HAP-1 (cell line): ENCODE measurements at regions not wholly inside any gene's neighbourhood (a gene's known extent, or its start where the extent isn't known, plus 50 kb on each side); places are given as distances from the start of the nearest gene placed in this dataset.

Experiments used
- DNase-seq, 2 experiments: peaks; one replicate each; pipeline ENCODE4 v3.0.0-alpha.2; 2016 to 2020; ENCODE audit warnings: low spot score in 2 of 2
- H3K27me3 ChIP-seq: fragments of 250-450 bp; sonication (Bioruptor Pico); 2 replicates; pipeline ENCODE4 v1.5.1; 2020; ENCODE audit warnings: low read depth, mild to moderate bottlenecking, moderate library complexity
- H3K36me3 ChIP-seq: fragments of 250-450 bp; sonication (Bioruptor Pico); replicated peaks from 2 replicates; pipeline ENCODE4 v1.5.1; 2020; ENCODE audit warnings: mild to moderate bottlenecking
- H3K4me1 ChIP-seq: fragments of 250-450 bp; sonication (Bioruptor Pico); 2 replicates; pipeline ENCODE4 v1.5.1; 2020; ENCODE audit warnings: mild to moderate bottlenecking
- H3K4me3 ChIP-seq: fragments of 250-450 bp; sonication (Bioruptor Pico); 2 replicates; pipeline ENCODE4 v1.5.1; 2020; ENCODE audit warnings: mild to moderate bottlenecking, moderate library complexity
- H3K9me3 ChIP-seq: fragments of 250-450 bp; sonication (Bioruptor Pico); 2 replicates; pipeline ENCODE4 v1.5.1; 2020; ENCODE audit warnings: mild to moderate bottlenecking, moderate library complexity
- in situ Hi-C: fragments of 300-500 bp; cut with MboI; formaldehyde crosslinking; loops from 3 replicates; pipeline ENCODE4 v1.14.3; 2020; ENCODE audit warnings: low sequenced_read_pairs, inconsistent platforms, mixed read lengths

DNA sequence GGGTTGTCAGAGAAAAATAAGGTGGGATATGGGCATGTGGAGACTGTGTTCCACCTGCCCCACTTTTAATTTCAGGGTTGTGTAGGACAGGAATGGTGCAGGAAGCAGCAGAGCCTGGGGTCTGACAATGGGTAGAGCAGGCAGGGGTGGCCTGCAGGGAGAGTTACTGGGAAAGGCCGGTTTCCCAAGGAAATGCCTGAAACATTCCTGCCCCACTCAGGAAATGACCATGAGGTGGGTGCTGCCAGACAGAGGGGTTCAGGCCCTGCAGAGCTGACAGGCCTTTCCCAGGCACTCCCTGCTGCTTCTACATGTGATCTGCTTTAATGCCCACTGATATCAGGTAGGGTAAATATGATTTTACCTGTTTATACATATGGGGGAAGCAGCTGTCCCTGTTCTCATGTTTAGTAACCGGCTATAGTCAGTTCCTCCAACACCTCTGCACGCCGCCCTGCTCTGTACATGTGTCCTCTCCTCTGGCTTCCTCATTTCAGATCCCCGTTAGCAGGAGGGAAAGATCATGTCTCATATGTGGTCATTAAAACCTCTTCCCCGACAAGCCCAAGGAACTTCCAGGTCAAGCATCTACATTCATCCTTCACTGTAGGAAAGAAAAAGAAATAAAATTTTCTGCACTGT, 118.6 kb upstream of the PRSS58 start:
- Histone ChIP-seq H3K36me3 (no peaks in the 10 kb centered on the region), H3K4me3 (no peak overlapping the region), H3K4me1 (no peaks in the 10 kb centered on the region), H3K27me3 (no peaks in the 10 kb centered on the region), H3K9me3 (no peaks in the 10 kb centered on the region)
- in situ Hi-C loops: no loop called here
- no peak for DNase-seq

- Histone ChIP-seq H3K4me1 (no peaks in the 10 kb centered on the region), H3K9me3 (no peaks in the 10 kb centered on the region), H3K36me3 (no peaks in the 10 kb centered on the region), H3K27me3 (no peaks in the 10 kb centered on the region), H3K4me3 (no peak overlapping the region)
- DNase-seq: no peak
- in situ Hi-C loops: no loop called here
Measured at GRCh38 chr7:142375710-142376313, 118.0 kb upstream of the PRSS58 start.

GRCh38 chr7:142372727-142373126, 114.9 kb upstream of the PRSS58 start:
- no peaks in the 10 kb centered on the region for H3K36me3 ChIP-seq
- H3K4me3 ChIP-seq: no peak overlapping the region
- no peak for DNase-seq
- no peaks in the 10 kb centered on the region for H3K4me1 ChIP-seq
- no peaks in the 10 kb centered on the region for H3K9me3 ChIP-seq
- H3K27me3 ChIP-seq: no peaks in the 10 kb centered on the region
- in situ Hi-C loops: no loop called here

GRCh38 chr7:142371586-142372377, 113.9 kb upstream of the PRSS58 start:
- no peaks in the 10 kb centered on the region for H3K36me3 ChIP-seq
- H3K27me3 ChIP-seq: no peaks in the 10 kb centered on the region
- no peaks in the 10 kb centered on the region for H3K4me1 ChIP-seq
- in situ Hi-C loops: no loop called here
- DNase-seq: no peak
- H3K9me3 ChIP-seq: no peaks in the 10 kb centered on the region
- H3K4me3 ChIP-seq: no peak overlapping the region

- DNase-seq: no peak
- in situ Hi-C loops: no loop called here
- H3K4me3 ChIP-seq: no peak overlapping the region
- H3K9me3 ChIP-seq: no peaks in the 10 kb centered on the region
- H3K36me3 ChIP-seq: no peaks in the 10 kb centered on the region
- H3K27me3 ChIP-seq: no peaks in the 10 kb centered on the region
- no peaks in the 10 kb centered on the region for H3K4me1 ChIP-seq
Measured at GRCh38 chr7:142365410-142365842, 107.6 kb upstream of the PRSS58 start.

DNA sequence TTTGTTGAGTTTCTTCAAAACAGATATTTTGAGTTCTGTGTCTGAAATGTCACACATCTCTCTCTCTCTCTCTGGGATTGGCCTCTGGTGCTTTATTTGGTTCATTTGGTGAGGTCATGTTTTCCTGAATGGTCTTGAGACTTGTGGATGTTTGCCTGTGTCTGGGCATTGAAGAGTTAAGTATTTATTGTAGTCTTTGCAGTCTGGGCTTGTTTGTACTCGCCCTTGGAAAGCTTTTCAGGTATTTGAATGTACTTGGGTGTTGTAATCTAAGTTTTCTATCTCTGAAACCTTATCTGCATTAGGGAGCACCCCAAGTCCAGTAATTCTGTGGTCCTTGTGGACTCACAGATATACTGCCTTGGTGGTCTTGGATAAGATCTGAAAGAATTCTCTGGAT, 106.7 kb upstream of the PRSS58 start:
- Histone ChIP-seq H3K27me3 (no peaks in the 10 kb centered on the region), H3K9me3 (no peaks in the 10 kb centered on the region), H3K4me3 (no peak overlapping the region), H3K4me1 (no peaks in the 10 kb centered on the region), H3K36me3 (no peaks in the 10 kb centered on the region)
- in situ Hi-C loops: no loop called here
- DNase-seq: no peak

DNA sequence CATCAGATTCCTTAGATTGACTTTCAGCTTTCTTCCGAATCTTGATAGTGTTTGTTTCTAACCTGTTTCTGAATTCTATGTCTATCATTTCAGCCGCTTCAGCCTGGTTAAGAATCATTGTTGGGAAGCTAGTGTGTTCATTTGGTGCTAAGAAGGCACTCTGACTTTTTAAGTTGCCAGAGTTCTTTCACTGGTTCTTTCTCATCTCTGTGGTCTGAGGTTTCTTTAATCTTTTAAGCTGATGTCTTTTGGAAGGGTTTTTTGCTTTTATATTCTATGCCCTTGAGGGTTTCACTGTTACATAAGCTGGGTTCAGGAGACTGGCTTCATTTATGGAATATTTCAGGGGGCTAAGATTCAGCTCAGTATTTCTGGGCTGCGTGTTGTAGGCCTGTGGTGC, 104.5 kb upstream of the PRSS58 start:
- in situ Hi-C loops: no loop called here
- Histone ChIP-seq H3K4me1 (no peaks in the 10 kb centered on the region), H3K36me3 (no peaks in the 10 kb centered on the region), H3K4me3 (no peak overlapping the region), H3K27me3 (no peaks in the 10 kb centered on the region), H3K9me3 (no peaks in the 10 kb centered on the region)
- no peak for DNase-seq

DNA sequence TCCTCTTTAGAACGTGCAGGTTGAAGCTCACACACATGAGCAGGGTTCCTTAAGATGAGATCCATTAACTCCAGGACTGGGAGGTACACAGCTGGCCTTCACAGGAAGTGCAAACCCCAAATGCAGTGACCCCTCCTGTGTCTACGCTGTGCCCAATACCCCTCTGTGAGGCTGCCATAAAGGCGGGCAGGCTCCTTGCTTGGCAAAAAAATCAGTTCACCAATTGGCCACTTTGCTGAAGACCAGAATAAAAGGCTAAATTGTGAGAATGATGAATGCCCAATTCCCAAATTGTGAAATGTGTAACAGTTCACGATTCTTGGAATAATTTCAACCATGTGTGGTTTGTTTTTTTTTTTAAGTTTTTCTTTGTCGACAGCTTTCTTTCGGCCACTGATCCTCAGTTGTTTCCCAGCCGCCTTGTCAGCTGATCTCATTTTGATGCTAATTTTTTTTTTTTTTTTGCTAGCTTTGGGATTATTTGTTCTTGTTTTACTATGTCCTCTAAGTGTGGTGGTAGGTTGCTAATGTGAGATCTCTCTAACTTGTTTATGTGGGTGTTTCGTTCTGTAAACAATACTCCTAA, 101.9 kb upstream of the PRSS58 start:
- no peaks in the 10 kb centered on the region for H3K4me1 ChIP-seq
- H3K9me3 ChIP-seq: no peaks in the 10 kb centered on the region
- H3K27me3 ChIP-seq: no peaks in the 10 kb centered on the region
- H3K4me3 ChIP-seq: no peak overlapping the region
- no peak for DNase-seq
- in situ Hi-C loops: no loop called here
- H3K36me3 ChIP-seq: no peaks in the 10 kb centered on the region

GRCh38 chr7:142357953-142358520, 100.2 kb upstream of the PRSS58 start:
- H3K9me3 ChIP-seq: no peaks in the 10 kb centered on the region
- in situ Hi-C loops: no loop called here
- H3K4me1 ChIP-seq: no peaks in the 10 kb centered on the region
- no peaks in the 10 kb centered on the region for H3K36me3 ChIP-seq
- H3K27me3 ChIP-seq: no peaks in the 10 kb centered on the region
- peak; percentile 48 to 50 for DNase-seq
- no peak overlapping the region for H3K4me3 ChIP-seq

DNA sequence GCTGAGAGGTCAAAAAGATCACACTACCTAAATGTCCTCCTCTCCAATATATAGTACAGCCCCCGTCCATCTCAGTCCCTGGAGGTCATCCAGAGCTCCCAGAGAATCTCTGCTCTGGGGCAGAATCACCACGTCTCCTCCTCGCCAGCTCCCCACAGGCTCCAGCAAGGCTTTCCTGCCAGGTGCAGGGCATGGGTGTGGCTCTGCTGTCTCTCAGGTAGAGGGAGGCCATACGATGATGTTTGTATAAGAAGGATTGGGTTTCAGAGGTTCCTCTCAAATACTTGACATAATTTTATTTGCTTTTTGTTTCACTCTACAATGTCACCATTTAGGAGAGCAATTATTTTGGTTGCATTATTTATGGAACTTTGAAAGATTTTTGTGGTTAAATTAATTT, 98.3 kb upstream of the PRSS58 start:
- in situ Hi-C loops: no loop called here
- Histone ChIP-seq H3K4me3 (no peak overlapping the region), H3K4me1 (no peaks in the 10 kb centered on the region), H3K27me3 (no peaks in the 10 kb centered on the region), H3K36me3 (no peaks in the 10 kb centered on the region), H3K9me3 (no peaks in the 10 kb centered on the region)
- no peak for DNase-seq

DNA sequence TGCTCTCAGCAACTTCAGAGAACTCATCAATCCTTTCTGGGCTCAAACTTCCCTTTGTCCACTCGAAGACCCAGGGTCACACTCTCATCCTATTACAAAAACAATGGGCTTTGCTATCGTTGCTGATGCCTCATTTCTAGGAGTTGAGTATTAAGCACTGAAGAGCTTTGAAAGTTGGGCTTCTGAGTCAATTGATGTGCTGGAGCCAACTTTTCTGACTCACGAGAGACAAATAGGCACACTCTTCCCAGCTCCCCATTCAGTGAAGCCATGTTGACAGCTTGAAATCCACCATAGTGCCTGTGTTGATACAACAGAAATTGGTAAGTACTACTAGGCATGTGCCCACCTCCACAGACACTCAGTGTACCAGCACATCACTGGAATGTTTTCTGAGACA, 97.5 kb upstream of the PRSS58 start:
- Histone ChIP-seq H3K9me3 (no peaks in the 10 kb centered on the region), H3K27me3 (no peaks in the 10 kb centered on the region), H3K4me1 (no peaks in the 10 kb centered on the region), H3K4me3 (no peak overlapping the region), H3K36me3 (no peaks in the 10 kb centered on the region)
- DNase-seq: no peak
- in situ Hi-C loops: no loop called here

- H3K4me1 ChIP-seq: no peaks in the 10 kb centered on the region
- in situ Hi-C loops: no loop called here
Measured at GRCh38 chr7:142353147-142354060, 95.5 kb upstream of the PRSS58 start.

DNA sequence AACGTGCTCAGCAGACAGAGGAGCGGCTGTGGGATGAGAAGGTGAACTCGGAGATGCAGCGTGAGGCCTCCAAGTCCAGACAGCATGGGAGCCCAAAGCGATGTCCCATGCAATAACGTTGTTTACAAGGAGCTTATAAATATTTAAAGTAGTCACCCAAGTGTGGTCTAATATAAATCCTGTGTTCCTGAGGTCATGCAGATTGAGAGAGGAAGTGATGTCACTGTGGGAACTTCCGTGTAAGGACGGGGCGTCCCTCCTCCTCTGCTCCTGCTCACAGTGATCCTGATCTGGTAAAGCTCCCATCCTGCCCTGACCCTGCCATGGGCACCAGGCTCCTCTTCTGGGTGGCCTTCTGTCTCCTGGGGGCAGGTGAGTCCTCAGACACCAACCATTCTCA, 94.7 kb upstream of the PRSS58 start:
- no peaks in the 10 kb centered on the region for H3K27me3 ChIP-seq
- DNase-seq: no peak
- H3K36me3 ChIP-seq: no peaks in the 10 kb centered on the region
- H3K4me1 ChIP-seq: no peaks in the 10 kb centered on the region
- in situ Hi-C loops: no loop called here
- no peaks in the 10 kb centered on the region for H3K9me3 ChIP-seq
- no peak overlapping the region for H3K4me3 ChIP-seq

More at GRCh38 chr7:142353147-142354060, 95.5 kb upstream of the PRSS58 start:
- Histone ChIP-seq H3K9me3 (no peaks in the 10 kb centered on the region), H3K36me3 (no peaks in the 10 kb centered on the region), H3K27me3 (no peaks in the 10 kb centered on the region), H3K4me3 (no peak overlapping the region)
- no peak for DNase-seq
